PFSK-1 (cell line): ENCODE measurements at regions not wholly inside any gene's neighbourhood (a gene's known extent, or its start where the extent isn't known, plus 50 kb on each side); places are given as distances from the start of the nearest gene placed in this dataset.

ENCODE experiments used
- POLR2AphosphoS5 ChIP-seq: IDR thresholded peaks from 2 replicates; pipeline ENCODE4 v1.6.1; 2012; ENCODE audit warnings: low read depth, mild to moderate bottlenecking, control low read depth, low read length, moderate library complexity
- SIN3A ChIP-seq: IDR thresholded peaks from 2 replicates; pipeline ENCODE4 v1.6.1; 2012; ENCODE audit warnings: mild to moderate bottlenecking, low read length, moderate library complexity, borderline replicate concordance; ENCODE audit not compliant: insufficient read depth
- TF ChIP-seq, protein P1 (sequence below), 2 experiments: IDR thresholded peaks; 2 replicates each; pipeline versions ENCODE4 v1.6.1 to v1.8.0; 2011 to 2012; ENCODE audit warnings: low read depth in 2 of 2, low read length in 2 of 2, control low read depth in 1 of 2, inconsistent platforms in 1 of 2, mild to moderate bottlenecking in 1 of 2, moderate library complexity in 1 of 2; ENCODE audit not compliant: insufficient read depth in 1 of 2

DNA sequence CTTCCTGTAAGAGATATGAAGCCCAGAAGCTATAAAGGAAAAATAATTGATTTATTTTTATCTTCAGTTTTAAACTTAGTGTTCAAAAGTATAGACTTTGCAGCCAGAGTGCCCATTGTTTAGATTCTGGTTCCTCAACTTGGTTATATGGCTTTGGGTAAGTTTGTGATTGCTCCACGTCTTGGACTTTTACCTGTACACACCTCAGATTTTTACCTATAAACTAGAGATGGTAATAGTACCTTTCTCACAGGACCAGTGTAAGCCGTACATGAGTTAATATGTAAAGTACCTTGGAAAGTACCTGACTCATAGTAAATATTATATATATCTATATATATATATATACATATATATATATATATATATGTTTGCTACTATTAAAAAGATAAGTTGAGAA, 283.8 kb downstream of the RAP2B start:
- TF ChIP-seq POLR2AphosphoS5 = no peak
- TF ChIP-seq, protein P1, sequence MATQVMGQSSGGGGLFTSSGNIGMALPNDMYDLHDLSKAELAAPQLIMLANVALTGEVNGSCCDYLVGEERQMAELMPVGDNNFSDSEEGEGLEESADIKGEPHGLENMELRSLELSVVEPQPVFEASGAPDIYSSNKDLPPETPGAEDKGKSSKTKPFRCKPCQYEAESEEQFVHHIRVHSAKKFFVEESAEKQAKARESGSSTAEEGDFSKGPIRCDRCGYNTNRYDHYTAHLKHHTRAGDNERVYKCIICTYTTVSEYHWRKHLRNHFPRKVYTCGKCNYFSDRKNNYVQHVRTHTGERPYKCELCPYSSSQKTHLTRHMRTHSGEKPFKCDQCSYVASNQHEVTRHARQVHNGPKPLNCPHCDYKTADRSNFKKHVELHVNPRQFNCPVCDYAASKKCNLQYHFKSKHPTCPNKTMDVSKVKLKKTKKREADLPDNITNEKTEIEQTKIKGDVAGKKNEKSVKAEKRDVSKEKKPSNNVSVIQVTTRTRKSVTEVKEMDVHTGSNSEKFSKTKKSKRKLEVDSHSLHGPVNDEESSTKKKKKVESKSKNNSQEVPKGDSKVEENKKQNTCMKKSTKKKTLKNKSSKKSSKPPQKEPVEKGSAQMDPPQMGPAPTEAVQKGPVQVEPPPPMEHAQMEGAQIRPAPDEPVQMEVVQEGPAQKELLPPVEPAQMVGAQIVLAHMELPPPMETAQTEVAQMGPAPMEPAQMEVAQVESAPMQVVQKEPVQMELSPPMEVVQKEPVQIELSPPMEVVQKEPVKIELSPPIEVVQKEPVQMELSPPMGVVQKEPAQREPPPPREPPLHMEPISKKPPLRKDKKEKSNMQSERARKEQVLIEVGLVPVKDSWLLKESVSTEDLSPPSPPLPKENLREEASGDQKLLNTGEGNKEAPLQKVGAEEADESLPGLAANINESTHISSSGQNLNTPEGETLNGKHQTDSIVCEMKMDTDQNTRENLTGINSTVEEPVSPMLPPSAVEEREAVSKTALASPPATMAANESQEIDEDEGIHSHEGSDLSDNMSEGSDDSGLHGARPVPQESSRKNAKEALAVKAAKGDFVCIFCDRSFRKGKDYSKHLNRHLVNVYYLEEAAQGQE (IDR thresholded peaks at IDR 0.05; ENCODE audit: insufficient read depth in 1 of 2, low read depth in 2 of 2, low read length in 2 of 2) = no peak
- TF ChIP-seq SIN3A = no peak
